HL-60 (cell line): ENCODE measurements at regions not wholly inside any gene's neighbourhood (a gene's known extent, or its start where the extent isn't known, plus 50 kb on each side); places are given as distances from the start of the nearest gene placed in this dataset.

ENCODE experiments used
- DNase-seq, 2 experiments: peaks; one replicate each; pipeline ENCODE4 v3.0.0-alpha.2; 2010 to 2020; ENCODE audit warnings: low read depth in 1 of 2, low spot score in 1 of 2
- H3K27ac ChIP-seq: fragments of 250-450 bp; sonication (Bioruptor Pico); replicated peaks from 2 replicates; pipeline ENCODE4 v1.5.1; 2020; ENCODE audit warnings: mild to moderate bottlenecking, moderate library complexity
- H3K27me3 ChIP-seq: fragments of 250-450 bp; sonication (Bioruptor Pico); 2 replicates; pipeline ENCODE4 v1.5.1; 2021; ENCODE audit warnings: mild to moderate bottlenecking, moderate library complexity; ENCODE audit not compliant: insufficient read depth, poor library complexity, severe bottlenecking
- H3K4me3 ChIP-seq: replicated peaks from 2 replicates; pipeline ENCODE4 v1.5.1; 2011; ENCODE audit warnings: mild to moderate bottlenecking, control low read depth, low read length; ENCODE audit not compliant: insufficient read depth
- CTCF ChIP-seq: IDR thresholded peaks from one replicate; pipeline ENCODE4 v1.5.1; 2011; ENCODE audit warnings: low read length, control low read depth, inconsistent platforms; ENCODE audit not compliant: insufficient read depth
- GABPA ChIP-seq: IDR thresholded peaks from 2 replicates; pipeline ENCODE4 v1.6.1; 2012; ENCODE audit warnings: low read depth
- POLR2AphosphoS5 ChIP-seq: IDR thresholded peaks from 2 replicates; pipeline ENCODE4 v1.6.1; 2012; ENCODE audit warnings: low read depth
- REST ChIP-seq: IDR thresholded peaks from 2 replicates; pipeline ENCODE4 v1.6.1; 2012; ENCODE audit warnings: low read depth; ENCODE audit not compliant: insufficient replicate concordance
- SPI1 ChIP-seq: IDR thresholded peaks from 2 replicates; pipeline ENCODE4 v1.6.1; 2012; ENCODE audit warnings: low read depth, mild to moderate bottlenecking, borderline replicate concordance

GRCh38 chr4:177194906-177195305 lies 114.8 kb upstream of the NEIL3 start:
- no peak for TF ChIP-seq GABPA
- TF ChIP-seq POLR2AphosphoS5, result no peak
- TF ChIP-seq SPI1, result no peak
- TF ChIP-seq CTCF, result no peak
- no peak for TF ChIP-seq REST
- Histone ChIP-seq H3K27me3 (no peaks in the 10 kb centered on the region), H3K27ac (no peak overlapping the region), H3K4me3 (no peak overlapping the region)
- DNase-seq, result no peak

DNA sequence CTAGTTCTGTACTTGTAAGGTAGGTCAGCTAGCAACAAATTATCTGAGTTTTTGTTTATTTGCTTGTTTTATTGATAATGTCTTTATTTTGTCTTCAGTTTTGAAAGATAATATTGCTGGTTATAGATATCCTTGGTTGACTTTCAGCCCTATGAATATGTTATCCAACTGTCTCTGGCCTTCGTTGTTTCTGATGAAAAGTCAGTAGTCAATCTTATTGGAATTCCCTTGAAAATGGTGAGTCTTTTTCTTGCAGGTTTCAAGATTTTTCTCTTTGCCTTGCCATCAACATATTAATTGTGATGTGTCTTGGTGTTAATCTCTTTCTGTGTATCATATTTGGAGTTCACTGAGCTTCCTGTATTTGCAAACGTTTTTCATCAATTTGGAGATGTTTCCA lies 113.1 kb upstream of the NEIL3 start:
- H3K4me3 ChIP-seq, result no peak overlapping the region
- no peaks in the 10 kb centered on the region for H3K27me3 ChIP-seq
- no peak overlapping the region for H3K27ac ChIP-seq
- DNase-seq, result no peak
- TF ChIP-seq POLR2AphosphoS5 (no peak), REST (no peak), GABPA (no peak), CTCF (no peak), SPI1 (no peak)

DNA sequence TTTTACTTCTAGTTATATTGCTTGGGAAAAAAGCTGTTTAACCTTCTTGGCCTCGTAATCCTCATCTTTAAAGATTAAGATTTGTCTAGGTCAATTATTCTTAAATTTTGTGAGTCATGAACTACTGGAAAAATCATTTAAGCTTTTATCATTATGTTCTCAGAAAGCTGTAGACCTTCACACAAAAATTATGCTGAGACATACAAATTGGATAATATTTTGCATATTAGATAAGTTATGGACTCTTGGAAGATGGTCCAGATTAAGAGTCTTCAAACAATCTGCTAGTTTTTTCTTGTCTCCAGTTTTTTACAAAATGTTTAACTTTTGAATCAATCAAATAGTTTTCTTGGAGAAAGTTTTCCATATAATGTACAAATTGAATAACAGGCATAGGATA lies 108.1 kb upstream of the NEIL3 start:
- H3K4me3 ChIP-seq, result no peak overlapping the region
- DNase-seq, result no peak
- H3K27ac ChIP-seq, result no peak overlapping the region
- TF ChIP-seq REST, result no peak
- TF ChIP-seq SPI1, result no peak
- no peak for TF ChIP-seq POLR2AphosphoS5
- no peak for TF ChIP-seq GABPA
- TF ChIP-seq CTCF, result no peak
- no peaks in the 10 kb centered on the region for H3K27me3 ChIP-seq
